GM12891 (cell line): ENCODE measurements at regions not wholly inside any gene's neighbourhood (a gene's known extent, or its start where the extent isn't known, plus 50 kb on each side); places are given as distances from the start of the nearest gene placed in this dataset.
"Not testable (repeated sequence)": the region's sequence is repeated elsewhere in the genome, so short reads cannot be mapped to it uniquely, and the experiment has no call there.

Source experiments
- DNase-seq: peaks from one replicate; pipeline ENCODE4 v3.0.0; 2011; ENCODE audit warnings: low spot score; ENCODE audit not compliant: insufficient read length
- FAIRE-seq: peaks from 2 replicates; lab custom pipeline; 2011; peaks lifted over from hg19 to GRCh38; lab: Jason Lieb, UNC
- PAX5 ChIP-seq: IDR thresholded peaks from 2 replicates; pipeline ENCODE4 v1.6.1; 2011; ENCODE audit warnings: low read length, moderate library complexity, mild to moderate bottlenecking; ENCODE audit not compliant: insufficient read depth, severe bottlenecking
- POLR2A ChIP-seq: IDR thresholded peaks from 2 replicates; pipeline ENCODE4 v1.6.1; 2011; ENCODE audit warnings: low read depth, low read length, control low read depth
- POLR2AphosphoS5 ChIP-seq: IDR thresholded peaks from 2 replicates; pipeline ENCODE4 v1.6.1; 2011; ENCODE audit warnings: low read depth, low read length, control low read depth
- POU2F2 ChIP-seq: IDR thresholded peaks from 2 replicates; pipeline ENCODE4 v1.6.1; 2011; ENCODE audit warnings: low read depth, mild to moderate bottlenecking, control low read depth, low read length, moderate library complexity
- SPI1 ChIP-seq: IDR thresholded peaks from 2 replicates; pipeline ENCODE4 v1.6.1; 2011; ENCODE audit warnings: low read depth, low read length, control low read depth
- TAF1 ChIP-seq: IDR thresholded peaks from 2 replicates; pipeline ENCODE4 v1.6.1; 2011; ENCODE audit warnings: low read depth, low read length, control low read depth

DNA sequence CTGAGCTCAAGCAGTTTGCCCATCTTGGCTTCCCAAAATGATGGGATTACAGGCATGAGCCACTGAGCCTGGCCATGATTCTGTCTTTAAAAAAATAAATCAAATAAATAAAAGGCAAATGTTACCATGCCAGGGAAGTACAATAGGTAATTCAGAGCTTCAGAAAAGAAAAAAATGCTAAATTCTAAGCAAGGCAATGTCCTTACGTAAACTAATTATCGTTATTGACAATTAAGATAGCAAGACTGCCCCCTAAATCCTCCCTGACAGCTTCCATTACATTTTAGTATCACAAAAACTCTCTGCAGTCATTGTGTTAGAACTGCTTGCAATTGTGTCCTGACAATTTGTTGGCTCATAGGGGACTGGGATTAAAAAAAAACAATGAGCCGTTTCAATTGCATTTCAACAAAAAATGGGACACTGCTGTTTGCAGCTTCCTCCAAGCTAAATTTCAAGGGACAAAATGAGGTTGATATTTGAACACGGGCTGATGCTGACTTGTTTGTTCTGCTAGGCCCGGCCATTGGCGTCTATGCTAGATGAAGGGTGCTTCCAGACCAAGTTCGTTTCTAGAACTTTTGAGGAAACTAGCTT lies 88.9 kb downstream of the MOGAT1 start:
- TF ChIP-seq POU2F2 (no peak), PAX5 (no peak)
- no peak for FAIRE-seq

DNA sequence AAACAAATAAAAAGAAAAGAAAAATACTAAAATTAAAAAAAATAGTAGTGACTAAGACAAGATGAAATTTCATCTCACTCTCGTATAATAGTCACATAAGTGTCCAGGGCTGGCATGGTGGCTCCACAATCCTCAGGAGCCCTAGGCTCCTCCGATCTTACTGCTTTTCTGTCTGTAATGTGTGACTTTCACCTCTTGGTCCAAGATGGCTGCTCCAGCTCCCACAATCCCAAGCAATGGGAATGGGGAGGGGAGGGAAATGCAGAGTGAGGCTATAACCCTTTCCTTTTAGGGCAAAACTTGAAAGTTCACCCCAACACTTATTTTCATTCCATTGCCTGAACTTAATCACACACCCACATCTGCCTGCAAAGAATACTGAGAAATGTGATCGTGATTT lies 90.4 kb downstream of the MOGAT1 start:
- no peak for DNase-seq
- TF ChIP-seq TAF1 = no peak
- TF ChIP-seq POLR2AphosphoS5 = no peak
- TF ChIP-seq POLR2A = no peak
- no peak for TF ChIP-seq SPI1
- TF ChIP-seq POU2F2 = no peak
- no peak for TF ChIP-seq PAX5
- FAIRE-seq = no peak

More for the DNA sequence above, 88.9 kb downstream of the MOGAT1 start:
- DNase-seq = no peak

DNA sequence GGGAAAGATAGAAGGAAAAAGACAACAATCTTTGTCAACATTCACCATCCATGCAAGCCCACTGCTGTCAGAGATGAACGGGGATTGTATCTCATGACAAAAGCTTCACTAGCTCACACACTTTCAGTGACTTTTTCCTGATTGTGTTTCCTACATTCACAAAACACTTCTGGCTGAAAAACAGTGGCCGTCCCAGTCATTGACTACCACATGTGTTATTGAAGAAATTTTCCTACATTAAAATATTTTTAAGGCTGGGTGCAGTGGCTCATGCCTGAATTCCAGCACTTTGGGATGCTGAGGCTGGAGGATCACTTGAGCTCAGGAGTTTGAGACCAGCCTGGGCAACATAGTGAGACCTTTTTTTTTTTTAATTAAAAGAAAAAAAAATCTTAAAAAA lies 90.9 kb downstream of the MOGAT1 start:
- DNase-seq = no peak
- TF ChIP-seq TAF1 (no peak), PAX5 (no peak), SPI1 (no peak), POLR2A (no peak), POU2F2 (no peak), POLR2AphosphoS5 (no peak)
- no peak for FAIRE-seq

GRCh38 chr2:222765883-222766282 lies 94.4 kb downstream of the MOGAT1 start:
- not testable (repeated sequence) for FAIRE-seq, DNase-seq

- FAIRE-seq, DNase-seq: not testable (repeated sequence)
These were observed 92.8 kb upstream of the ACSL3 start for GRCh38 chr2:222768019-222768418.

GRCh38 chr2:222769446-222769845 lies 91.4 kb upstream of the ACSL3 start:
- TF ChIP-seq POU2F2 (no peak), TAF1 (no peak), POLR2AphosphoS5 (no peak), POLR2A (no peak), PAX5 (no peak), SPI1 (no peak)
- no peak for FAIRE-seq

GRCh38 chr2:222769941-222770340 lies 90.9 kb upstream of the ACSL3 start:
- FAIRE-seq (no peak), DNase-seq (no peak)
- TF ChIP-seq POU2F2 (no peak), POLR2A (no peak), POLR2AphosphoS5 (no peak)

More at GRCh38 chr2:222769446-222769845, 91.4 kb upstream of the ACSL3 start:
- DNase-seq = no peak

- FAIRE-seq = no peak
- TF ChIP-seq PAX5 = no peak
- no peak for TF ChIP-seq POLR2A
- no peak for TF ChIP-seq SPI1
- no peak for TF ChIP-seq TAF1
- TF ChIP-seq POU2F2 = no peak
- no peak for TF ChIP-seq POLR2AphosphoS5
- no peak for DNase-seq
These were observed 89.0 kb upstream of the ACSL3 start for GRCh38 chr2:222771832-222772231.

DNA sequence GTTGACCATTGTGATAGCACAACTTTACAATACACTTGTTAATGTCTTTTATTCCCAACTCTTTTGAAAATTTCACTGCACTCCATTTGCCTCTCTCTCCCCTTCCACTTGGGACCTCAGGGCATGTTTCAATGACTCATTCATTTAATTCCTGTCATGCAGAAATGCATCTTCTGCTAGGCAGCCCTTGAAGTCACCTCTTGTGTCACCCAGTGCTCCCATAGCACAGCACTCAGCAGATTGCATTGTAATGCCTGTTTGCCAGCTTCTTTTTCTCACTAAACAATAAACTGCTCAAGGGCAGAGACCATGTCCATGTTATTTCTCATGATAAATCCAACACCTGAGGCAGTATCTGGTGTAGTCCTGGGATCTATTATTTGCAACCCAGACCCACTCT lies 85.9 kb upstream of the ACSL3 start:
- TF ChIP-seq SPI1 (no peak), PAX5 (no peak), POU2F2 (no peak), POLR2AphosphoS5 (no peak), TAF1 (no peak)
- no peak for FAIRE-seq
- DNase-seq = no peak

DNA sequence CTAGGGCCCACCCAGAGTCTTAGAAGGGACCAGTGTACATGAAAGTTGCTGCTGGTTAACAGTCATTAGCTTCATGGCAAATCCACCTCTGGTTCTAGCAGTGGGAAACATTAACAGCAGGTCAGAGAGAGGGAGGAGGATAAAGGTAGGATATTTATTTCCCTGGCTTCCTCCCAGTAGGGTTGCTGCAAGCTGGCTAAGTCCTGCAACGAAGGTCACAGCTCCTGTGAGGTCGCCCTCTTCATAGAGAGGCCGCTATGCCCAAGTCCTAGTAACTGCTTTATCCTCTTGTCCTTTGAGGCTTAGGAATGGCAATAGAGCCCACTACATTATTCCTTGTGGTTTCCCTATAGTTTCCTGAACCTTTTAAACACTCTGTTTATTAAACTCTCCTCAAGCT lies 84.0 kb upstream of the ACSL3 start:
- FAIRE-seq (no peak), DNase-seq (no peak)

GRCh38 chr2:222778400-222778799 lies 82.4 kb upstream of the ACSL3 start:
- TF ChIP-seq POU2F2 = no peak
- TF ChIP-seq TAF1 = no peak
- no peak for TF ChIP-seq POLR2A
- no peak for TF ChIP-seq POLR2AphosphoS5
- no peak for TF ChIP-seq PAX5
- no peak for TF ChIP-seq SPI1
- FAIRE-seq = no peak
- no peak for DNase-seq

More for the DNA sequence above, 84.0 kb upstream of the ACSL3 start:
- TF ChIP-seq POLR2A = no peak
- no peak for TF ChIP-seq POU2F2
- no peak for TF ChIP-seq POLR2AphosphoS5
- TF ChIP-seq SPI1 = no peak
- TF ChIP-seq PAX5 = no peak
- TF ChIP-seq TAF1 = no peak
